ENCODE measurements at regions not wholly inside any gene's neighbourhood (a gene's known extent, or its start where the extent isn't known, plus 50 kb on each side); places are given as distances from the start of the nearest gene placed in this dataset.

DNA sequence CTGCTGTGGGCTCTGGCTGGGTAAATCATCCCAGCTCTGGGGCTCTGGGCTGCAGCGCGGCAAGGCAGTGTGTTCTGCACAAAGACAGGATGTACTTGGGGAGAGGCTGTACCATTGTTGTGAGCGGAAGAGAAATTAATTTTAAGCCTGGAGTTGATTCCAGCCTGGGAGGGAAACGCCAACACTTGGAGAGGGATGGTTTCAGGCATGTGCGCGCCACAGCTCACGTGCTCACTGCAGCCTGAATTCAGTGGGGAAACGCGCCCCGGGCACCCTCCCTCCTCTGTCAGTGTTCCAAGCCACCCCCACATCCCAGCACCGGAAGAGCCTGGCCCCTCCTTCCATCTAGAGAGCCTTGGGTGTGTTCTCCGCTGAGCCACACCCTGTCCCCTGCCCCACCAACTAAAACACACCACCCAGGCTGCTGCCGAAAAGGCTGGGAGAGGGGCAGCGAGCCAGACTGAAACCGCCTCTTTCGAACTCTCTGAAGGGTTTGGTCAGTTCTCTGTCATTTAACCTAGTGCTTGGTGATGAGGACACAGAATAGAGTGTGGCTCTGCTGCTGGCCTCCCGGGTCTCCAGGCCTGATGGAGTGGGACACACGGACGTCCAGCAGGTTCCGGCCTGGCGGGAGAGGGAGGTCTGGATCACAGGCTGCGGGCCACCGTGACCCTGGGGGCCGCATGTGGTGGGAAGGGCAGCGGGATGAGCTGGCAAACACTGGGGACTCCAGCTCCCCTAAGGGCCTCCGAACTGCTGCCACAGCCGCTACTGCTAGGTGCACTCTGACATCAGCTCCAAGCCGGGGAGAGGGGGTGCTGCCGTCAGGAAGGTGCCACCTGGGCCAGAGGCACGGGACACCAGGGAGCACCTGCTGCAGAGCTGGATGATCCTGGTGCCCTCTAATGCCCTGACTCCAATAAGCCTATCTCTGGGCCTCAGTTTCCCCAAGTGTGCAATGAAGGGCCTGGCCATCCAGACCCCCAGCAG, 230.8 kb downstream of the CTTN start:
- H3K9me2 ChIP-seq (ENCODE audit: insufficient read depth), result no peaks in the 10 kb centered on the region
- no peaks in the 10 kb centered on the region for H3F3A ChIP-seq (replicated peaks; ENCODE audit: low read depth)
- Mint-ChIP-seq H3K9me3 (no peaks in the 10 kb centered on the region), H3K27ac (no peak overlapping the region), H3K27me3 (ENCODE audit: insufficient read depth, low read depth, poor library complexity) (peaks cover 23% of the 10 kb centered on the region), H3K36me3 (ENCODE audit: low read depth) (peaks cover 3% of the 10 kb centered on the region; the same call in 1 of the 3 replicates), H3K4me1 (peaks cover 49% of the 10 kb centered on the region), H3K4me3 (no peak overlapping the region; the same call in 2 of the 3 replicates)
- no peaks in the 10 kb centered on the region for H3K36me3 ChIP-seq (ENCODE audit: insufficient read depth)
- TF ChIP-seq EZH2 (IDR thresholded peaks at IDR 0.05; ENCODE audit: low read depth, unreplicated experiment), result no peak
- no peak for TF ChIP-seq ZNF114 (CRISPR knock-in tag; IDR thresholded peaks at IDR 0.05)
- TF ChIP-seq, protein P1, sequence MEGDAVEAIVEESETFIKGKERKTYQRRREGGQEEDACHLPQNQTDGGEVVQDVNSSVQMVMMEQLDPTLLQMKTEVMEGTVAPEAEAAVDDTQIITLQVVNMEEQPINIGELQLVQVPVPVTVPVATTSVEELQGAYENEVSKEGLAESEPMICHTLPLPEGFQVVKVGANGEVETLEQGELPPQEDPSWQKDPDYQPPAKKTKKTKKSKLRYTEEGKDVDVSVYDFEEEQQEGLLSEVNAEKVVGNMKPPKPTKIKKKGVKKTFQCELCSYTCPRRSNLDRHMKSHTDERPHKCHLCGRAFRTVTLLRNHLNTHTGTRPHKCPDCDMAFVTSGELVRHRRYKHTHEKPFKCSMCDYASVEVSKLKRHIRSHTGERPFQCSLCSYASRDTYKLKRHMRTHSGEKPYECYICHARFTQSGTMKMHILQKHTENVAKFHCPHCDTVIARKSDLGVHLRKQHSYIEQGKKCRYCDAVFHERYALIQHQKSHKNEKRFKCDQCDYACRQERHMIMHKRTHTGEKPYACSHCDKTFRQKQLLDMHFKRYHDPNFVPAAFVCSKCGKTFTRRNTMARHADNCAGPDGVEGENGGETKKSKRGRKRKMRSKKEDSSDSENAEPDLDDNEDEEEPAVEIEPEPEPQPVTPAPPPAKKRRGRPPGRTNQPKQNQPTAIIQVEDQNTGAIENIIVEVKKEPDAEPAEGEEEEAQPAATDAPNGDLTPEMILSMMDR (conservative IDR thresholded peaks at IDR 0.05; ENCODE audit: low read depth in 2 of 2), result no peak
- no peak for TF ChIP-seq NANOG (IDR thresholded peaks at IDR 0.05; ENCODE audit: borderline replicate concordance)
- TF ChIP-seq, protein P2, sequence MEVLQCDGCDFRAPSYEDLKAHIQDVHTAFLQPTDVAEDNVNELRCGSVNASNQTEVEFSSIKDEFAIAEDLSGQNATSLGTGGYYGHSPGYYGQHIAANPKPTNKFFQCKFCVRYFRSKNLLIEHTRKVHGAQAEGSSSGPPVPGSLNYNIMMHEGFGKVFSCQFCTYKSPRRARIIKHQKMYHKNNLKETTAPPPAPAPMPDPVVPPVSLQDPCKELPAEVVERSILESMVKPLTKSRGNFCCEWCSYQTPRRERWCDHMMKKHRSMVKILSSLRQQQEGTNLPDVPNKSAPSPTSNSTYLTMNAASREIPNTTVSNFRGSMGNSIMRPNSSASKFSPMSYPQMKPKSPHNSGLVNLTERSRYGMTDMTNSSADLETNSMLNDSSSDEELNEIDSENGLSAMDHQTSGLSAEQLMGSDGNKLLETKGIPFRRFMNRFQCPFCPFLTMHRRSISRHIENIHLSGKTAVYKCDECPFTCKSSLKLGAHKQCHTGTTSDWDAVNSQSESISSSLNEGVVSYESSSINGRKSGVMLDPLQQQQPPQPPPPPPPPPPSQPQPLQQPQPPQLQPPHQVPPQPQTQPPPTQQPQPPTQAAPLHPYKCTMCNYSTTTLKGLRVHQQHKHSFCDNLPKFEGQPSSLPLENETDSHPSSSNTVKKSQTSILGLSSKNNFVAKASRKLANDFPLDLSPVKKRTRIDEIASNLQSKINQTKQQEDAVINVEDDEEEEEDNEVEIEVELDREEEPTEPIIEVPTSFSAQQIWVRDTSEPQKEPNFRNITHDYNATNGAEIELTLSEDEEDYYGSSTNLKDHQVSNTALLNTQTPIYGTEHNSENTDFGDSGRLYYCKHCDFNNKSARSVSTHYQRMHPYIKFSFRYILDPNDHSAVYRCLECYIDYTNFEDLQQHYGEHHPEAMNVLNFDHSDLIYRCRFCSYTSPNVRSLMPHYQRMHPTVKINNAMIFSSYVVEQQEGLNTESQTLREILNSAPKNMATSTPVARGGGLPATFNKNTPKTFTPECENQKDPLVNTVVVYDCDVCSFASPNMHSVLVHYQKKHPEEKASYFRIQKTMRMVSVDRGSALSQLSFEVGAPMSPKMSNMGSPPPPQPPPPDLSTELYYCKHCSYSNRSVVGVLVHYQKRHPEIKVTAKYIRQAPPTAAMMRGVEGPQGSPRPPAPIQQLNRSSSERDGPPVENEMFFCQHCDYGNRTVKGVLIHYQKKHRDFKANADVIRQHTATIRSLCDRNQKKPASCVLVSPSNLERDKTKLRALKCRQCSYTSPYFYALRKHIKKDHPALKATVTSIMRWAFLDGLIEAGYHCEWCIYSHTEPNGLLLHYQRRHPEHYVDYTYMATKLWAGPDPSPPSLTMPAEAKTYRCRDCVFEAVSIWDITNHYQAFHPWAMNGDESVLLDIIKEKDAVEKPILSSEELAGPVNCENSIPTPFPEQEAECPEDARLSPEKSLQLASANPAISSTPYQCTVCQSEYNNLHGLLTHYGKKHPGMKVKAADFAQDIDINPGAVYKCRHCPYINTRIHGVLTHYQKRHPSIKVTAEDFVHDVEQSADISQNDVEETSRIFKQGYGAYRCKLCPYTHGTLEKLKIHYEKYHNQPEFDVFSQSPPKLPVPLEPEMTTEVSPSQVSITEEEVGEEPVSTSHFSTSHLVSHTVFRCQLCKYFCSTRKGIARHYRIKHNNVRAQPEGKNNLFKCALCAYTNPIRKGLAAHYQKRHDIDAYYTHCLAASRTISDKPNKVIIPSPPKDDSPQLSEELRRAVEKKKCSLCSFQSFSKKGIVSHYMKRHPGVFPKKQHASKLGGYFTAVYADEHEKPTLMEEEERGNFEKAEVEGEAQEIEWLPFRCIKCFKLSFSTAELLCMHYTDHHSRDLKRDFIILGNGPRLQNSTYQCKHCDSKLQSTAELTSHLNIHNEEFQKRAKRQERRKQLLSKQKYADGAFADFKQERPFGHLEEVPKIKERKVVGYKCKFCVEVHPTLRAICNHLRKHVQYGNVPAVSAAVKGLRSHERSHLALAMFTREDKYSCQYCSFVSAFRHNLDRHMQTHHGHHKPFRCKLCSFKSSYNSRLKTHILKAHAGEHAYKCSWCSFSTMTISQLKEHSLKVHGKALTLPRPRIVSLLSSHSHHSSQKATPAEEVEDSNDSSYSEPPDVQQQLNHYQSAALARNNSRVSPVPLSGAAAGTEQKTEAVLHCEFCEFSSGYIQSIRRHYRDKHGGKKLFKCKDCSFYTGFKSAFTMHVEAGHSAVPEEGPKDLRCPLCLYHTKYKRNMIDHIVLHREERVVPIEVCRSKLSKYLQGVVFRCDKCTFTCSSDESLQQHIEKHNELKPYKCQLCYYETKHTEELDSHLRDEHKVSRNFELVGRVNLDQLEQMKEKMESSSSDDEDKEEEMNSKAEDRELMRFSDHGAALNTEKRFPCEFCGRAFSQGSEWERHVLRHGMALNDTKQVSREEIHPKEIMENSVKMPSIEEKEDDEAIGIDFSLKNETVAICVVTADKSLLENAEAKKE (CRISPR knock-in tag; IDR thresholded peaks at IDR 0.05), result no peak
- TF ChIP-seq EZH2phosphoT487 (IDR thresholded peaks at IDR 0.05; ENCODE audit: unreplicated experiment), result no peak
- no peak for TF ChIP-seq POLR2AphosphoS5 (IDR thresholded peaks at IDR 0.05; ENCODE audit: low read depth)
- TF ChIP-seq, protein P3, sequence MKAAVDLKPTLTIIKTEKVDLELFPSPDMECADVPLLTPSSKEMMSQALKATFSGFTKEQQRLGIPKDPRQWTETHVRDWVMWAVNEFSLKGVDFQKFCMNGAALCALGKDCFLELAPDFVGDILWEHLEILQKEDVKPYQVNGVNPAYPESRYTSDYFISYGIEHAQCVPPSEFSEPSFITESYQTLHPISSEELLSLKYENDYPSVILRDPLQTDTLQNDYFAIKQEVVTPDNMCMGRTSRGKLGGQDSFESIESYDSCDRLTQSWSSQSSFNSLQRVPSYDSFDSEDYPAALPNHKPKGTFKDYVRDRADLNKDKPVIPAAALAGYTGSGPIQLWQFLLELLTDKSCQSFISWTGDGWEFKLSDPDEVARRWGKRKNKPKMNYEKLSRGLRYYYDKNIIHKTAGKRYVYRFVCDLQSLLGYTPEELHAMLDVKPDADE (IDR thresholded peaks at IDR 0.05), result no peak
- TF ChIP-seq STAT1 (IDR thresholded peaks at IDR 0.05; ENCODE audit: unreplicated experiment), result no peak
- DNase-seq (ENCODE audit: low spot score) (peak; percentile 49), ATAC-seq (peak; percentile 46)
- peaks cover 2% of the 10 kb centered on the region; the same call in 1 of the 2 replicates for H3K4me1 ChIP-seq (ENCODE audit: insufficient read depth)
- H3K4me3 ChIP-seq, result no peak overlapping the region
- peaks cover 43% of the 10 kb centered on the region for H3K79me2 ChIP-seq (replicated peaks; ENCODE audit: insufficient read depth)
- H3K27me3 ChIP-seq (ENCODE audit: insufficient read depth), result no peaks in the 10 kb centered on the region
- peaks cover 7% of the 10 kb centered on the region for H4K20me1 ChIP-seq (replicated peaks; ENCODE audit: insufficient read depth)
- H3K4me2 ChIP-seq, result no peak overlapping the region
- H2AFZ ChIP-seq, result no peak overlapping the region
- no peak overlapping the region for H3K27ac ChIP-seq (ENCODE audit: low read depth)

Measured in GM23338 (cell line).